SKM-1 (cell line): ENCODE measurements at regions not wholly inside any gene's neighbourhood (a gene's known extent, or its start where the extent isn't known, plus 50 kb on each side); places are given as distances from the start of the nearest gene placed in this dataset.
"Not testable (repeated sequence)": the region's sequence is repeated elsewhere in the genome, so short reads cannot be mapped to it uniquely, and the experiment has no call there.

Source experiments
- DNase-seq: peaks from one replicate; lab custom pipeline; 2025; ENCODE audit not compliant: unreplicated experiment; lab: John Stamatoyannopoulos, UW

DNA sequence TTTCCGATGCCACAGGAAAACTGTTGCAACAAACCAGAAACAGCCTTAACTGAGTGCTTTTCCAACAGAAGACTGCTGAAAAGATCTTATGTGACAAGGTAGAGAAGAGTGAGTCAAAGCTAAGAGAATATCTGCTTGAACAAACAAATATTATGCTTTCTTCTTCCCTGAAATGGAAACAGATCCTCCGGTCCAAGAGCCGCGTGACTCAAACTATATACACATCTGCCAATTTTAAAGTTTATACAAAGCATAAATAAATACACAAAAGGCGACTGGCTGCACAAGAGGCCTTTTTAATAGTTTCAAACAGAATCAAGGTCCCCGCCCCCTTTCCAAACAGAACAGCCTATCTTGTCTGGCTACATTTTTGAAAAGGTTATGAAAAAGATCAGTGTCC, 329.7 kb upstream of the F9 start:
- DNase-seq, result no peak

DNA sequence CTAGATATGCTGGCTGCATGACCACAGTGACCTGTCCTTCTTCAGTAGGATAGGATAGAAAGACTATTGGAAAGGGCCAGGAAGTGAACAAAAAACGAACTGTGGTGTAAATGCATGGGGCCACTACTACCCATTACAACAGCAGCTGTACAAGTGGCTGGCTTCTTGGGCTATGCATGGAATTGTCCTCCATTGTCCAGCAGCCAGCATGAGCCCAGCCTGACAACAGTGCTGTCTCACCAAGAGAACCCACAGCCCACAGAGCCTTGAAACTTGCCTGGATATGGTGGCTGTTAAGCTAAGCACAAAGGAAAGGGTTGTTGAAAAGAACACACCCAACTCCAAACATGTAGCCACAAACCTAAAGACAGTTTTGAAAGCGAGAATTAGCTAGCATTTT, 330.2 kb upstream of the F9 start:
- no peak for DNase-seq

DNA sequence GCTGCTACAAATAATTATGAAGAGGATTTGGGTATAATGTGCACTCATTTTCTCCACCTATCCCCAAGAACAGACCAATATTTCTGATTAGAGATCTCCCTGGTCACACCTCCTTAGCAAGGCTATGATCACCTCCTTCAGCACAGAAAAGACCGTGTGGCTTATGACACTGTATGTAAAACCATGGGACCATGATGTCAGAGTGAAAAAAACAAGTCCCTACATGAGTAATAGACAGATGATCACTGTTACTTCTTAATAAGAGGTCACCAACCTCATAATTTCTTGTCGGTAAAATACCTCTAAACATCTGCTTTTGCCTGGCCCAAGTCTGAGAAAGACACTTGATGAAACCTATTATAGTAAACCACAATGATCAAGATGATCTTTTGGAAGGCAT, 330.6 kb upstream of the F9 start:
- DNase-seq, result no peak

DNA sequence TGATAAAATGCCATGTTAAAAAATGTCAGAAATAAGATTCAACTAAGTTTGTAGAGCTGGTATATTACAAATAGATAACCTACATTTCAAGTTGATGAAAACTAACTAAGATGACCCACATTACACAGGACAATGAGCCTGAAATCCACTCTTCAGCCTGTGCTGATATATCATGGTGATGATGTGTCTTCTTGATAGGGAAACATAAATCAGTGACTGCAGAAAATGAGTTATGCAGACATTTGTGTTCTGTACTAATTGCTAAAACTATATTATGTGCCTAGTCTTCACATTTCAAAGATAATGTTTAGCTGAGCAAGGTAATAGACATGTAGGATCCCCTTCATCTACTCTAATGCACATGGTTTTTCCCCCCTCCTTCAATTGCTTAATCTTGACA, 331.6 kb upstream of the F9 start:
- DNase-seq, result no peak

DNA sequence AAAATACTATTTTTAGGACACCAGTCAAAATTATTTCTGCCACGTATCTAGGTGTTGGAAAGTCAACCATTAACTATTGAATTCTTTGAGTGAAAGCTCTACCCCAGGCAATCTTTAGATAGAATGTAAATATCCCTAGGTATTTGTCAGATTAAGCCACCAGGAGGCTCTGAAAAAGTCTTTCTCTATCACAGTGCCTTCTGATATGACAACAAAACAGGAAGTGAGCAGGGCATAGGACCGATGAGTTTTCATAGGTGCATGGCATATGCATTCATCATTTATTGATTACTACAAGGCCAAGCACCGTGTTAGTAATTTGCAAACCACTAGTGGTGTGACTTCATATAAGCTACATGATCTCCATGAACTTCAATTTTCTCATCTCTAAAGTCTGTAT, 333.6 kb upstream of the F9 start:
- no peak for DNase-seq

DNA sequence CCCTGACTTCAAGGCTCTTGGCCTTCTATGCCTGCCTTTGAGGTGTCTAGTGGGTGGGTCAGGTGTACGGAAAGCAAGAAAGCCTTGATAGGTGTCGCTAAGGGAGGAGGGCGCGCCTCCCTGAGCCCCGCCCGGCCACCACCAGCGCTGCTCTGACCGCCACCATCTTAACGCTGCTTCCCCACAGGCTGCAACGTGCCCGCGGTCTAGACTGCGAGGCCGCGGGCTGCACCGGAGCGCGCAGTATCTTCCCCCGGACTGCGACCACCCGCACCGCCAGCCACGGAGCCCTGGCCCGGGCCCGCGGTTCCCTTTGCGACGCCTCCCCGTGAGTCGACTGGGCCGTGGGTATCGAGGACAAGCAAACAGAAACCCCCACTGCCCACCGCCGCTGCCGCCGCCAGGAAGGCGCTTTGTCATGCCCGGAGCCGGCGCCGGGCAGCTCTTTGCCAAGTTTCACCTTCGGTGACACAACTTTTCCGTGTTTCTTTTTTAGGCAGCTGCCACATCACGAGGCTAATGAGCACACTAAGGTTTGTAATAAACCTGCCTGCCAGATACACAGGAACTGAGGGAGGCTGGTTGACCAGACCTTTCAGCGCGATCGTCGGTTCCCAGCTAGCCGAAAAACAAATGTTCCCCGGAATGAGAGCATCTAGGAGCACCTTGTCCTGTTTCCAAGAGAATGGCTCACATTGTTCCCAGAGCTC, 335.8 kb upstream of the F9 start:
- no peak for DNase-seq

DNA sequence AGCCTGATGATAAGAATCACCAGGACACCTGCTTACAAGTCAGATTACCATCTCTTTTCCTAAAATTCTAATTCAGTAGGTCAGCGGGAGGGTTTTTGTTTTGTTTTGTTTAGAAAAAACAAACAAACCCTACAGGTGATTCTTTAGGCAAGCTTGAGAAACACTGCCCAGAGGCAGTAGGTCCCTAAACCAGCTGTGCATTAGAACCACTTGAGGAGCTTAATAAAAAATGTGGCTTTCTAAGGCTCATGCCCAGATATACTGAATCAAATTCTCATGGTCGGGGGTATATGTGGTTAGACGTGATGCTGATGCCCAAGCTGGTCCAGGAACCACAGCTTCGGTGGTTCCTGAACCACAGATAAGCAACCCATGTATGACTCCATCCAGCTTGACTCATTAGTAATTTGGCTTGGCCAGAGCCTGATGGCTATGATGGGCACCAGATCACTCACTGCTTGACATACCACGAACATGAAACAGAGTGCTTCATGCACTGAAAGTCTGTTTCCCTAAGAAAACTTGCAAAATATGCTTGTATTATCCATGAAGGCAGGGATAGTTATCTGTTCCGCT, 338.1 kb upstream of the F9 start:
- DNase-seq, result no peak

DNA sequence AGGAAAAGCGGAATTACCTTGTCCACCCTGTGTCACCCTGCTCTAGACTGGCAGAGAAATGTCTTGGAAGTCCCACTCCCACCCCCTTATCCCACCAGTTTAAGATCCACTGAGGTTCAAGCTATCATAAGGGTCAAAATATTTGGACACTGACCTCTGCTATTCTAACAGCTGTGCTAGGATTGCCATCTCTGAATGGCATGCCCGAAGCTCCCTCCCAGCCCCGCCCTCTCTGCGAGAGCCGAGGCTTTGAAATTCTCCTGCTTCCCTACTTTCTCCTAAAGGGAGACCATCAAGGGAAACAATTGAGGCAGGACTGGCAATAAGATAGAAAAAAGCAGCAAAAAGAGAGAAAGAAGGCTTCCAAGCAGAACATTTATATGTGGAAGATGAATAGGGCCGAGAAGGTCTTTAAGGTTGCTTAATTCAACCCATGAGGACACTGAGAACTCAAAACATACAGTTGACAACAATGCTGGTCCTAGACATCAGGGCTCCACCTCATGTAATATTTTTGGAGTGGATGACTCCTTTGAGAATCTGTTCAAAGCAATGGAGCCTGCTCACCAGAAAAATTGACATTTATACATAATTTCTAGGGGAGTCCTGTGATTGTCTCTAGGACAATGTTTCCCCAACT, 338.7 kb upstream of the F9 start:
- no peak for DNase-seq

DNA sequence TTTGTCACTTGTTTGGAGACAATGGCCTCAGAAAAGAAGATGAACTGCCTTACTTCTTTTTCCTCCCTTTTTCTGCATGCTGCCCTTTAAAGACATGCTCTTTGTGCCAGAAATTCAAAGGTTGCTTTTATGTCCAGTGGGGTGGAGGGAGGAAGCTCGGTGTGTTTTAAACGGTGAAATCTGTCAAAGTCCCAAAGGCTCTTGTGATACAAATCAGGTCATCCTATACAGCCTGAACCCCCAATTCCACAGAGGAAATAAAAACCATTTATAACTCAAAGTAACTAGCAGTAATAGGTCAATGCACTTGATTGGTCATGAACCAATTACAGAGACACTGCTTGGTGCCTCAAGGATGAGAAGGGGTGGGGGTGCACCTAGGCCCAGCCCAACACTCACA, 339.3 kb upstream of the F9 start:
- DNase-seq, result no peak

DNA sequence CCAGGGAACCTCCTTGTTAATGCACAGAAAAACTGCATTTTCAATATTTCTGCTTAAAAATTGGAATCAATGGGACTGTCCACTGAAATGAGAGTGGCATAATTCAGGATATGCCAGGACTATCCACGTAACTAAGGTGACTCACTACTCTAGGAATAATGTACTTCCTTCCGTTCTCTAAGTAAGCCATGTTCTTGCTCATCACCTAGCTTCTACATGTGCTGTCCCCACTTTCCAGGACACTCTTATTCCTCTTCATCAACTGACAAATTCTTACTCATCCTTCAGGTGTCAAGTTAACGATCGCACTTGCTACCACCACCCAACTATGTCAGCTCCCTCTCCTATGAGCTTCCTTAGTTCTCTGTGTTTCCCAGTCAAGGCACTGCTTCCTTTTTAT, 342.8 kb upstream of the F9 start:
- DNase-seq, result no peak

DNA sequence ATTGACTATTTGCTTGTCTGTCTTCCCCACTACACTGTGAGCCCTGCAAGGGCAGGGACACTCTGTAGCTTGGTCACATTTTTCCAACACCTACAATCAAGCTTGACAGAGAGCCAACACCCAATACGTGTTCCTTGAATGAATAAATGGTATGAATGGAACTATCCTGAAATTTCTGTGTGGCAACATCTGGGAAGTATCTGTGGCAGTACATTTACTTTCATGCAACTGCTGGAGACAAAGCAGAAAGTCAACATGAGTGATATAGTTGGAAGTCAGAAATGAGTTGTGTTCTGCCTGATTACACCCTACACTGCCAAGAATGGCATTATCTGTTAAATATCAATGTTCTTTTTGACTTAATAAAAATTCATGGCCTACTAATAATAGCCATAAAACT, 343.5 kb upstream of the F9 start:
- no peak for DNase-seq

DNA sequence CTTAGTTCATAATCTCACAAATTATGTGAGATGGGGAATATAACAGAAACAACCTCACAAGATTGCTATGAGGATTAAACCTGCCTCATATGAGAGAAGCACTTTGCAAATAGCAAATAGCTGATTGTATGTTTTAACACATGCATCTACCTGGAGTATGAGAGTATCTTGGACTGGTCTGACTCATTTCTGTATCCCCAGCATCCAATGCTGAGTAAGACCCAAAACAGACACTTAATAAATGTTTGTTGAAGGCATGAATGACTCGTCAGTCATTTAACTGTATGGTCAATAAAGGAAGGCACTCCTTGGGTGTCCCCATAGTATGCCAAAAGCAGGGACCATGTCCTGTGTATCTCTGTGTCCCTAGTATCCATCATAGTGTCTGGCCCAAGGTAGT, 350.9 kb upstream of the F9 start:
- no peak for DNase-seq

DNA sequence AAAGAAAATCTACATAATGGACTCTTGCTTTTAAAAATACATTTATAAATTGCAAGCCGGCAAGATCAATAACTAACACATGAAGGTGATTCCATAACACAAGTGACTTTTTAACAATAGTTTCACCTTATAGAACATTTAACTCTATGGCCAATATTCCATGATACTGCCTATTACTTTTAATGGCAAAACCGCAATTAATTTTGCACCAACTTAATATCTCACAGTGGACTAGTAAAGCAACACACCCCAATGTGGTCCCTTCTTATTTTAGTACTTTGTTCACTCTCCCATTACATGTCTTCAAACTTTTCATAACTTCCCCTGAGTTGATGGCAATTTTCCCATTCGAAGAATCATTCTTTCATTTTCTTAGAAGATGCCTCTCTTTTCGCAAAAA, 351.6 kb upstream of the F9 start:
- DNase-seq, result no peak

DNA sequence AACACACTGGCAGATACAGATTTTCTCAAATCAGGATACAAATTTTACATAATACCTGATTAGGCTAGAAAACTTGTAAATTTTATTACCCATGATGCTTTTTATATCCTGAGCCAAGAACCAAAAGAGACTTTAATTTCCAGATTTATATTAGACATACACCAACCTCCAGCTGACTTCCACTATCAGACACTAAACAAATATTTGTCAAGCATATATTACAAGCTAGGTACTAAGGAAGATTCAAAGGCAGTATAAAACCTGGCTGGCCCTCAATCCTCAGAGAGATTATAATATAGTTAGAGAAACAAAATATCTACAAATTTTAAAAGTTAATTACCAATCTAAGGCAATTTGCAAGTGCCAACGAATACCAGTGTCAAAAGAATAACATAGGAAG, 357.8 kb upstream of the F9 start:
- DNase-seq, result no peak

DNA sequence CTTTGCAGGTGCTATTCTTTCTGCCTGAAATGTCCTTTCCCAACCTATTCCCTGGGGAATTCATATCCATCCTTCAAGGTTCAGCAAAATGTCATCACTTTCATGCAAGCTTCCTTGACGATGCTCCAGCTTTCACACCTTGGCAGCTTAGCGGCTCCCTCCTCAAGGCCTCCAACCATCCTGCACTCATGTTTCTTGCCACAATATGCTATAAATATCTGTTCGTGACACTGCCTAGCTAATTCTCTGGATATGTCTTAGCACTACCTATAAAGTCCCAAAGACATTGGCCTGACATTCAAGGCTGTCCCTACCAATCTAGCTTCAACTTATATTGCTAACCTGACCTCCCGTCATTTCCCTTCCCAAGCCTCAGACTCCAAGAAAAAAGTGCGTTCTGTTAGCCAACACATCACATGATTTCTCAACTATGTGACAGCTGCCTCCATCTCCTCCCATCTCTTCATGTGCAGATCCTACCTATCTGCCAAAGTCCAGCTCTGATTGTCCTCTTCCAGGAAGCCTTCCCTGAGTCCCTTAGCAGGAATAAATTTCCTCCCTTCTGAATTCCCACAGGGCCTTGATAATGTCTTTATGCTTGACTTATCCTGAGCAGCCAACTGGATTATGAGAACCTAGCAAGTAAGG, 359.9 kb upstream of the F9 start:
- DNase-seq, result no peak

DNA sequence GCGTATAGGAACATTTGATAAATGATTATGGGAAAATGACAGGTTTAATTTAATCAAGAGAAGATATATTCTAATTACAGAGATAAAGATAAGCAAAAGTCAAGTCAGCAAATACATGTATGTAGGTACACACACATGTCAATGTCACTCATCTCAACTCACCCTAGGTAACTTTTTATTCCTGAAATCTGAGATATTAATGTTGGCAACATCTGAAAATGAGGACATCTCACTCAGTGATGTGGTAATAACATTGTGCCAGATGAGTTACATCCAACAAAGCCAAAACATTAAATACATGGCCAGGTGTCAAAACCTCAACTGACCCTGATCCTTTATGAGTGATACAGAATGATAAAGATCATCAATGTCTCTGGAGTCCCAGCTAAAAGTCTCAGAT, 363.3 kb upstream of the F9 start:
- no peak for DNase-seq

DNA sequence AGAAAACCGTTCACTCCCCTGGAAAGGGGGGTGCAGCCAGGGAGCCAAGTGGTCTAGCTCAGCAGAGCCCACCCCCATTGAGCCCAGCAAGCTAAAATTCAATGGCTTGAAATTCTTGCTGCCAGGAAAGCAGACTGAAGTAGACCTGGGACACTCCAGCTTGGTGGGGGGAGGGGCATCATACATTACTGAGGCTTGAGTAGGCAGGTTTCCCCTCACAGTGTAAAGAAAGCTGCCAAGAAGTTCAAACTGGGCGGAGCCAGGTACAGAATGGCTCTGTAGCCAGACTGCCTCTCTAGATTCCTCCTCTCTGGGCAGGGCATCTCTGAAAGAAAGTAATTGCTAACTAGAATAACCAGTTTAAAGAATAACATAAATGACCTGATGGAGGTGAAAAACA, 372.3 kb upstream of the F9 start:
- no peak for DNase-seq

DNA sequence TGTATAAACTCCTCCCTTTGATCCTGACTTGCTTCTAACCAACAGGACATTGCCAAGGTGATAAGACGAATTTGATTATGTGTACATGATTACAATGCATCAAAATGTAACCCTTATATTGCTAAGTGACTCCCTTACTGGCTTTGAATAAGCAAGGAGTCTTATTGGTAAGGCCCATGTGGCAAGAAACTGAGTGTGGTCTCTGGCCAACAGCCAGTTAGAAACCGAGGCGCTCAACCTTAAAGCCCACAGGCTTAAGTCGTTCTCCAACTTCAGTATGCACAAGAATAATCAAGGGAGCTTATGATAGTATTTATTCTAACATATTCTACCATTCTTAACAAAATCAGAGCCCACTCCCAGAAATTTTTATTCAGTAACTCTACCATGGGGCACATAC, 374.2 kb upstream of the F9 start:
- no peak for DNase-seq

DNA sequence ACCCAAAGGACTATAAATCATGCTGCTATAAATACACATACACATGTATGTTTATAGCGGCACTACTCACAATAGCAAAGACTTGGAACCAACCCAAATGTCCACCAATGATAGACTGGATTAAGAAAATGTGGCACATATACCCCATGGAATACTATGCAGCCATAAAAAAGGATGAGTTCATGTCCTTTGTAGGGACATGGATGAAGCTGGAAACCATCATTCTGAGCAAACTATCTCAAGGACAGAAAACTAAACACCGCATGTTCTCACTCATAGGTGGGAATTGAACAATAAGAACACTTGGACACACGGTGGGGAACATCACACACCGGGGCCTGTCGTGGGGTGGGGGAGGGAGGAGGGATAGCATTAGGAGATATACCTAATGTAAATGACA, 383.9 kb upstream of the F9 start:
- DNase-seq, result not testable (repeated sequence)

DNA sequence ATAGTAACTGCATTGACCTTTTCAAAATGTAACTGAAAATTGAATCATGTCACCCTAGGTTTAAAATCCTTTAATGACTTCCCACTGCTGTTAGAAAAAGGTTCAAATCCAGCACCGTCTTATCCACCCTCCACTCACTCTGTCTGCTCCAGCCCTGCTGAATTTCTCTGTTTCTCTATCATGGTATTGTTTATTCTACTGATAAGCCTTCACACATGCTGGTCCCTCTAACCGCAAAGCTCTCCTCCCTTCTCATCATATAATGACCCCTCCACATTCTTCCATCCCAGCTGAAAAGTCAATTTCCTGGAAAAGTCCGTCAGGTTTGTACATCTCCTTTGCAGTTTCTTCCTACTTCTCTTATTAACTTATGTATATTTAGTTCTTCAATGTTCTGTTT, 389.2 kb upstream of the F9 start:
- DNase-seq, result no peak

DNA sequence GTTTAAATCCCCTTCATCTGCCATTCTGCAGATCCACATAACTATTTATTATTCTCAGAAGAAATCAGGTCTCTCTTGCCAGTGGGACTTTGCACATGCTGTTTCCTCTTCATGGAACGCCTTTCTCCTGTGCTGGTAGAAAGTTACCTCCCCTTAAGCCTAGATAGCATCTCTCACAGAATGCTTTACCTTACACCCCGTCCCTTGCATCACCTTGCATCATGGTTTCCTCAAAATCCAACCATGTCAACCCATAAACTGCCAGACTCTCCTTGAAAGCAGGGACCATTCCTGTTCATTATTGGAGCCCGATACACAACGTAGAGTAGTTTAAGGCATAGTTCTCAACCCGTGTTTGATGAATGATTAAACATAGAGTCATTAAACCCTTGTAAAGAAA, 396.2 kb upstream of the F9 start:
- no peak for DNase-seq

DNA sequence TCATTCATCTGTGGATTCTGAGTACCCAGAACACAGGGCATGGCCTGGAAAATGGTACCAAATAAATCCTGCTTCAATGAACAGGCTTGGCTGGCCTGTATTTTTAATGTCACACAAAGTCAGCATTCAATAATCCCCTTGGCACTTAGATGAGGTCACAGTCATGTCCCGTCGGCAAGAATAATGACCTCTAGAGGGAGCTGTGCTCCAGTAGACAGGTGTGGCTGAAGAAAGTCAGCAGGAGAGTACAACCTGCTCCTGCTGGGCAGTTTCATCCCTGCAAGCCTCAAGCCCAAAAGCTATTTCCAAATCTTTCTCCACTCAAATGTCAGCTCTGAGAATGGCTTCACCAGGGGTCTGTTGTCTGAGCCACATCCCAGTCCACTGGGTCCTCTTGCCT, 404.0 kb upstream of the F9 start:
- DNase-seq, result no peak
